ENCODE measurements at regions not wholly inside any gene's neighbourhood (a gene's known extent, or its start where the extent isn't known, plus 50 kb on each side); places are given as distances from the start of the nearest gene placed in this dataset.
A peak's percentile ranks its signal among the peaks of the same experiment; 100 is the strongest.

DNA sequence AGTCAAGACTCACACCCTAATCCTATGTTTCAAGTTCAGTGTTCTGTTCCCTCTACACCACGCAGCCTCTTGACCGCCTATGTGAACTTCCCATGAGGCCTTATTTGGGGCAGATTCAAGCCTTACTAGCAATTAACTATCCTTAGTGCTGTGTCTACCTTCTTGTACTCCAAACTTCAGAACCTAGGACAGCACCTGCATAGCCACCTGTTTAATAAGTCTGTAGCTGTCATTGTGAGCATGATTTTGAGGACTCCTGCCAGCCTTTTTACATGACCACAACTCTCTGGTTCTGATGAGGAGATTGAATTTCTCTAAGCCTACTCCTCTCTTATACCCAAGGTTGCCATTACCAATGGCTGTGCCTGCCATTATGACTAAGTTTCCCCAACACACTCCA is 50.8 kb upstream of the PCSK1 start:
- no peak overlapping the region for H2AFZ ChIP-seq (ENCODE audit: low read depth, low read length, poor library complexity, severe bottlenecking)
- CTCF ChIA-PET: no interaction called here

More for the DNA sequence above, 50.8 kb upstream of the PCSK1 start:
- intact Hi-C loops (cut with micrococcal nuclease): loop anchor here (1.0 kb wide), 1 partner anchor 50 kb away; no protein-coding TSS in a partner anchor
- no TSS peak for BruUV-seq (replicated peaks)
- Histone ChIP-seq H4K20me1 (ENCODE audit: insufficient read depth) (no peaks in the 10 kb centered on the region), H3K27me3 (ENCODE audit: insufficient read depth, low read length) (peaks cover 40% of the 10 kb centered on the region; the same call in 1 of the 2 replicates), H3K9ac (ENCODE audit: low read length) (no peak overlapping the region), H3K9me2 (ENCODE audit: insufficient read depth) (no peaks in the 10 kb centered on the region), H3K36me3 (ENCODE audit: control insufficient read depth in 1 of 2, insufficient read depth in 2 of 2, low read length in 2 of 2) (no peaks in the 10 kb centered on the region), H3K4me2 (ENCODE audit: low read length) (no peak overlapping the region), H3K4me1 (ENCODE audit: control insufficient read depth in 1 of 2, insufficient read depth in 2 of 2, low read length in 2 of 2) (no peaks in the 10 kb centered on the region), H3K79me2 (ENCODE audit: insufficient read depth, low read length) (no peaks in the 10 kb centered on the region), H3K4me3 (replicated peaks in 1 of 2; ENCODE audit: low read depth in 1 of 2, low read length in 2 of 2) (no peak overlapping the region), H3K9me3 (ENCODE audit: control insufficient read depth in 1 of 2, insufficient read depth in 1 of 2, low read depth in 1 of 2, low read length in 2 of 2) (no peaks in the 10 kb centered on the region), H3K27ac (ENCODE audit: low read depth, low read length) (no peak overlapping the region)
- ATAC-seq: no peak
- POLR2A ChIA-PET: no interaction called here
- RAD21 ChIA-PET (ENCODE audit: low non-redundant PET in 1 of 2, low total read pairs in 2 of 2, uncharacterized antibody in 2 of 2, unreplicated experiment in 2 of 2): no interaction called here
- TF ChIP-seq EGR1 (IDR thresholded peaks at IDR 0.05; ENCODE audit: low read depth) (no peak), REST (IDR thresholded peaks at IDR 0.05; ENCODE audit: low read depth) (peak; percentile 86), ZNF274 (IDR thresholded peaks at IDR 0.05; ENCODE audit: low read depth, low read length) (no peak), EZH2phosphoT487 (IDR thresholded peaks at IDR 0.05; ENCODE audit: borderline replicate concordance) (no peak)
- TF ChIP-seq, protein P1, sequence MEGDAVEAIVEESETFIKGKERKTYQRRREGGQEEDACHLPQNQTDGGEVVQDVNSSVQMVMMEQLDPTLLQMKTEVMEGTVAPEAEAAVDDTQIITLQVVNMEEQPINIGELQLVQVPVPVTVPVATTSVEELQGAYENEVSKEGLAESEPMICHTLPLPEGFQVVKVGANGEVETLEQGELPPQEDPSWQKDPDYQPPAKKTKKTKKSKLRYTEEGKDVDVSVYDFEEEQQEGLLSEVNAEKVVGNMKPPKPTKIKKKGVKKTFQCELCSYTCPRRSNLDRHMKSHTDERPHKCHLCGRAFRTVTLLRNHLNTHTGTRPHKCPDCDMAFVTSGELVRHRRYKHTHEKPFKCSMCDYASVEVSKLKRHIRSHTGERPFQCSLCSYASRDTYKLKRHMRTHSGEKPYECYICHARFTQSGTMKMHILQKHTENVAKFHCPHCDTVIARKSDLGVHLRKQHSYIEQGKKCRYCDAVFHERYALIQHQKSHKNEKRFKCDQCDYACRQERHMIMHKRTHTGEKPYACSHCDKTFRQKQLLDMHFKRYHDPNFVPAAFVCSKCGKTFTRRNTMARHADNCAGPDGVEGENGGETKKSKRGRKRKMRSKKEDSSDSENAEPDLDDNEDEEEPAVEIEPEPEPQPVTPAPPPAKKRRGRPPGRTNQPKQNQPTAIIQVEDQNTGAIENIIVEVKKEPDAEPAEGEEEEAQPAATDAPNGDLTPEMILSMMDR (IDR thresholded peaks at IDR 0.05 in 2 of 3, conservative IDR thresholded peaks at IDR 0.05 in 1 of 3; ENCODE audit: borderline replicate concordance in 1 of 3, insufficient read depth in 1 of 3, low read depth in 2 of 3, low read length in 2 of 3): no peak
- DNase-seq (ENCODE audit: low read depth, low spot score): peak; percentile 12

Data from HCT116 (cell line).